Amygdala (tissue), 56 donors: ENCODE measurements at regions not wholly inside any gene's neighbourhood (a gene's known extent, or its start where the extent isn't known, plus 50 kb on each side); places are given as distances from the start of the nearest gene placed in this dataset.

Source experiments
- DNase-seq, 56 donors: peaks; one replicate each; lab custom pipeline; 2025; lab: John Stamatoyannopoulos, UW

DNA sequence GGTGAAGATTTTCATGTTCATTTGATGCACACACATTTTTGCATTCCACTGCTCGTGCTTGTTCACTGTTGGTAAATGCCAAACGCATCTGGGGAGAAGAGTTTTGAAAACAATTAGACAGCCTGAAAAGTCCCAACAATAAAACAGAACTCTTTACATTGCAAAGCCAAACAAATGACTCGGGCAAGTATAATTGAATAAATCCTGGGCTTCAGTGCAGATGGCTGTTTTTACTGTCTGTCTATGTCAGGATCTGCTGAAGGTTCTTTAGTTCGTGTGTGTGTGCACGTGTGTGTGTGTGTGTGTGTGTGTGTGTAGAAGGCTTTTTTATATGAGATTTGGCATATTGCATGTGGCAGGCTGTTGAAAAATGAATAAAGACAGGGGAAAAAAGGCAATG is 277.5 kb upstream of the CDIN1 start:
- DNase-seq = no peak

- no peak for DNase-seq
Measured at GRCh38 chr15:36313021-36313420, 266.4 kb upstream of the CDIN1 start.

- no peak for DNase-seq
Measured at GRCh38 chr15:36313736-36314280, 265.6 kb upstream of the CDIN1 start.

DNA sequence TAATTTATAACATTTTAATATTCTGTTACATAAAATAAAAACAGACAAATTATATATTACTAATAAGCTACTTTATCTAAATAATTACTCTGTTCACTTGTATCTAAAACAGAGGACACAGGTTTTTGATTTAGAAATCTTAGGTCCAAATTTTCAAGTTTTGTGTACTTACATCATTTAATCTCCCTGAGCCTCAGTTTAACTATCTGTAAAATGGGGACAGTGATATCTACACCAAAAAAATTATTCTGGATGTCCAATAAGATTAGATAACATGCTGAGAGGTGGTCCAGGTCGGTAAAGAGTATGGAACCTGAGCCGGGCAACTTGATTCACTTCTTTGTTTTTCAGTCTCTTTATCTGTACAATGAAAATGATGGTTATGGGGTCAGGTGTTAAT is 263.8 kb upstream of the CDIN1 start:
- DNase-seq = no peak

DNA sequence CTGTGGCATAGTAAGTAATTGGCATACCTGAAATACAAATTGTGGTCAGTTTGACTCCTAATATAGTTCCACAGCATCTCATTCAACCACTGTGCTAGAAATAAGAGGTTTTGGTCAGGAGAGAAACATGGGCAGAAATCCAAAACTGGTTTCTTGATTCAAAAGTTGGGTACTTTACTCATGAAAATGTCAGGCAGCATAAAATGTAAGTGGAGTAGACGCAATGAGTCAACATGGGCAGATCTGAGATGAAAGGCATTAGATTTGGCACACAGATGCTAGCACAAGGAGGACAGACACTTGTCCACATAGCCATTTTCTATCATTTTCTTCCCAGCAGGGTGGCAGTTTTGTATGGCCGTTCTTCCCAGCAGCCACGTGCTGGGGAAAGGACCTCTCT is 255.8 kb upstream of the CDIN1 start:
- no peak for DNase-seq

DNA sequence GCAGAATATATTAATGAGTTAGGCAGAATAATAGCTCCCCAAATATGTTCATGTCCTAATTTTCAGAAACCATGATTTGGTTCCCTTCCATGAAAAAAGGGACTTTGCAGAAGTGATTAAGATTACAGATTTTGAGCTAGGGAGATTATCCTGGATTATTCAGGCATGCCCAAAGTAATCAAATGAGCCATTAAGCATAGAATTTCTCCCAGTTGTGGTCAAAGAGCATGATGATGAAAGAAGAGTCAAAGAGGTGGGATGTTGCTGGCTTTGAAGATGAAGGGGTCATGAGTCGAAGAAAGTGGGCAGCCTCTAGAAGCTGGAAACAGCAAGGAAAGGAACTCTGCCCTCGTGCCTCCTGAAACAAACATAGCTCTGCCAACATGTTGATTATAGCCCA is 254.2 kb upstream of the CDIN1 start:
- no peak for DNase-seq

- DNase-seq = no peak
Measured at GRCh38 chr15:36329592-36329991, 249.8 kb upstream of the CDIN1 start.

GRCh38 chr15:36330598-36330997 is 248.8 kb upstream of the CDIN1 start:
- no peak for DNase-seq

DNA sequence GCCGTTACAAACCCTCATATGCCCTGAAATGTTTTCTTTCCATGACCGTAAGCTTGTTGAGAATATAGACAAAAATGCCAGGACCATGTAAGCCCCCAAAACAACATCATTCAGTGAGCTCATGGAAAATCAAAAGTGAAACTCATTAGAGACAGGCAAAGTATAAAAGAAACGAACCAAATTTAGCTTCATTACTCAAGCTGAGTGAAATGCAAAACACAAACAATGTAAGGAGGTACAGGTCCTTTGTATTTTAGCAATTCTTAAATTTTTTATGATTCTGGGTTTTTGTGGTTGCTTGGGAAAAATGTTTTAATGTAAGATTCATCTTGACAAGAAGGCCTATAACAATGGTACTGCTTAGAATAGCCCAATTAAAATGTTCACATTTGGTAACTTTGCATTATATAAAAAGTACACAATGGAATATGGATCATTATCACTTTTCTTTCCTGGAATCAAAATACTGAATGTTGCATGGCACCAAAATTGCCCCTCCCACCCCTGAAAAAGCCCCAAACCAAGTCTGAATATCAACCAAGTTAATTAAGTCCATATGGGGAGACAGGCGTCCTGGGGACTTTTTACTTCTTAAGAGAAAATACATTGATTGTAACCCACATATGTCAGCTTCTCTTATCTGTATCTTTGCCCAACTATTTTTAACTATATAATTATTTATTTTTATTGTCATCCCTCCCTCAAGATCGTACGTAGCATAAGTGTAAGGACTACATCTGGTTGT is 247.7 kb upstream of the CDIN1 start:
- DNase-seq = no peak

DNA sequence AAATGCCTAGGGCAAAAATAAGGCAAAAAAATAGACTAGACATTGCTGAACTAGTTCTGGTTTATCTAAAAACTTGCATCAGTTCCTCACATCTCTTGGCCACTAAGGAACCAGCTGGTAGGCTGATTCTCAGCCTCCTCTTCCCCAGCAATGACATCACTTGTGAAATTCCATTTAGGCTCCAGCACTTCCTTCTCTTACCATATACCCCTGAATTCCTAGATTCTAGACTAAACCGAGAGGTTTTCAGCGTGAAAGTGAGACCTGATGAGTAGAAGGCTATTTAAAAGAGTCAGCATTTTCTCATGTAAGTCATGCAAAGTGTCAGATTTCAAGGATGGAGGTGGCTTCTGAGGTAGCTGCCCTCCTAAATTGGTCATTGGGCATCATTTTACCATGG is 247.1 kb upstream of the CDIN1 start:
- no peak for DNase-seq

DNA sequence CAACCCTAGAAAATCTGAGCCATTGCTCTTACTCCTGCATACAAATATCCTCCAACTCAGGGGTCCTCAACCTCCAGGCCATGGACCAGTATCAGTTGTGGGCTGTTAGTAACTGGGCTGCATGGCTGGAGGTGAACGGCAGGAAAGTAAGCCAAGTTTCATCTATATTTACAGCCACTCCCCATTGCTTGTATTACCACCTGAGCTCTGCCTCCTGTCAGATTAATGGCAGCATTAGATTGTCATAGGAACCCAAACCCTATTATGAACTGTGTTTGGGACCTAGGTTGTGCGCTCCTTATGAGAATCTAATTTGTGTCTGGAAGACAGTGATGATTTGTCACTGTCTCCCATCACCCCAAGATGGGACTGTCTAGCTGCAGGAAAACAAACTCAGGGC is 246.5 kb upstream of the CDIN1 start:
- no peak for DNase-seq

DNA sequence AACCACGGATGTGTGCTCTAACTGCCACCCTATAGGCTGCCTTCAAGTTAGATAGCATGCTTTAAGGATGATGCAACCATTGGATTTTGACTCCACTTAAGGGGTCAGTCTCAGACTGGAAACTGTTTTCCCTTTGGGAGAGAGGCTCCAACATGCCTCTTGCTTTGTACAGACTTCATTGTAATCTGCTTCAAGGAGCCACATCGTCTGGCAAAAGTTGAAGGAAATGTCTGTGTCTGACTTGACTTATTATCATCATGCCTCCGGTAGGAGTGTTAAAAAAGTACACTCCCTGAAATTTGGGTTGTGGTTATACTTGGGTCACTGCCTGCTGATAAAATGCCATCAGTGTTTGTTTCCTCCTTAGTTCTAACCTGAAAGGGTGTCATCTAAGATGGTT is 245.4 kb upstream of the CDIN1 start:
- DNase-seq = no peak

GRCh38 chr15:36335224-36335623 is 244.2 kb upstream of the CDIN1 start:
- DNase-seq = no peak

GRCh38 chr15:36335659-36336058 is 243.8 kb upstream of the CDIN1 start:
- no peak for DNase-seq

GRCh38 chr15:36344887-36345286 is 234.5 kb upstream of the CDIN1 start:
- DNase-seq = no peak

DNA sequence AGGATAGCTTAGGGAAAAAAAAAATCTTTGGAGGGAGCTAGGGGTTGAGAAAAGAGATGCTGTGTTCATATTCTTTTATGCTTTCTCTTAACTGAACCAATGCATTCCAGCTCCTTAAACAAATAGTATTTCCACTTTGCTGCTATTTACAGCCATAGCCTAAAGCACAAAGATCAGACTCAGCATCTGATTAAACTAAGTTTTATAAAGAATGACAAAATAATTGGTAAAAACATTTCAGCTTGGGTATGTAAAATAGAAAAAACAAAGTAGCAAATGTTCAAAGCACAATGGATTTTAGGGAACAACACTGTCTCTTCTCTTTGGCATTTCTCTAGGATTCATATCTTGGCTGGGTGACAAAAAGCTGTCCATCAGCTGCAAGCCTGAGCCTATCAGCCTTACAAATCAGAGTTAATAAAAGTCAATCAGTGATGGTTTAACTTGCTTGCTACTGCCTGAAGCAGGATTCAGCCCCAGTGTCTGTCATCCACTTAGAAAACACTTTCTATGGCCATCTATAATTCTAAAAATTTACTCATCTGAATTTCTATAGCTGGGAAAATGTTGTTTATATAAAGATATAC is 232.1 kb upstream of the CDIN1 start:
- no peak for DNase-seq

DNA sequence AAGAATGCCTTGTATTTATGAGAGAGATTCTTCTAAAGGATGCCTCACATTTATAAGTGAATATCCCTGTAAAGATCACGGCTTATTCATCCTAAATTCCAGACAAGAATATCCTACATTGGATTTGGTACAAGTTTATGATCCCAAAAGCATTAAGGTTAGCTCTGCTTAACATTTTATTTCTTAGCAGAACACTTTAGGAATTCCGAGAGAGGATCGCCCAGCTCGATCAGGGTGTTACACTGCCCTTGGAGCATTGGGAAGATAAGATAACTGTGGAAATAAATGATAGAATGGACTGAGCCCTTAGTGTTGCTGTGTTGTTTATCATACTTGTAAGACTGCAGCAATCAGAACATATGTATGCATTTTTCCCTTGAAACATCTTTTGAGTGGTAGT is 223.0 kb upstream of the CDIN1 start:
- DNase-seq = no peak

DNA sequence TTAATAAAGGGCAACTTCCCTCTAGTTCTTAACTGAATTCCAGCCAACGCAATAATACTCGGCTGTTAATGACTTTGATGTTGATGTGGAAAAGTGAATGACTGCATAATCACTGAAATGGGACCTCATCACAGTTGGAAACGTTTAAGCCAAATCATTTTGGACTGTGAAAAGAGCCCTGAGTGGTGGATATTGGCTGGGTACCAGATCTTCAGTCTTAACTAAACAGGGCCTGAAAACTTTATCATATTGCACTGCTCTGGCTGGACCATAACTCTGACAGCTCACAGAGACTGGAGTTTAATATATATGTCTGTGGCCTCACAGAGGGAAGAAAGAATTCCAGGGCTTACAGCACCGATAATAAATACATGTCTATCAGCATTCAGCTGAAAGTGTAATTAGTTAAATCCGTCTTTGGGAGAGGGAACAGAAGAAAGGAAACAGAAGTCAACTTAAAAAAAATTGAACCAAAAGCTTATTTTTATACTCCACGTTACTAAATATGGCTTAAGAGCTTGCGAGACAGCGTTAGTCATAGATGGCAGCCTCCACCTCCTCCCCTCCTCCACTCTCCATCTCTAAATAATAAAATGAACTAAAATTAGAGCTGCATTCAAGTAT is 222.3 kb upstream of the CDIN1 start:
- peak in 1 of 56 donors; percentile 0 for DNase-seq

- DNase-seq = no peak
Measured at GRCh38 chr15:36358094-36358493, 221.3 kb upstream of the CDIN1 start.

DNA sequence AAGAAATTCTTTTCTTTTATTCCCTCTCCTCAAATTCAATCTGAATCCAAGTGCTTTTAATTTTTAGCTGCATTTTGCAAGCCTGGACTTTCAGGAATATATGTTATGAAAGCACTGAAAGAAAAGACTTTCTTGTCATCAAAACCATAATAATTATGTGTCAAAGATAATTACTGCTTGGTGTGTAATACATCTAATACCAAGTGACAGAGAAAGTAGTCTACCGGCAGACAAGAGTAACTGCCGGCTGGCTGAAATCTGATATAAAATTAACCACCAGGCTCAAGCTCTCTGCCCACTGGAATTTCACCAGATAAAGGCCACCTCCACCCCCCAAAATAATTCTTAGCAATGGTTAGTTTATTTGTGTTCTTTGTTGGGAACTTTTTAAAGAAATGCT is 220.9 kb upstream of the CDIN1 start:
- no peak for DNase-seq

DNA sequence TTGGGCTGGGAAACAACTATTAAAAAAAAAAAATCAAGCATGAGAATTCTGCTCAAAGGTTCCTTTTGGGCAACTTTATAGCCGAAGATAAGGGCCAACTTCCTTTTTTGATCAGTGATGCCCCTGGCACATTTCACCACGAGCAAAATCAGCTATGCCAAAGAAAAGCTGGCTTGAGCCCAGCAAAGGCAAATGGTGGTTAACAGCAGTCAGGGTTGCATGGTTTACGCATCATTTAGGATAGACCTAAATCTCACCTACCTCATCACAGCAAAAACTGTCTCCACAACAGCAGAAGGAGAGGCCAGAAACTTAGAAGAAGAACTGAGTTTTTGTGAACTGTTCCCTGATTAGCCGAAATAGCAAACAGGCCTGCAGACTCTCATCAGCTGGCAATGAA is 220.1 kb upstream of the CDIN1 start:
- no peak for DNase-seq

DNA sequence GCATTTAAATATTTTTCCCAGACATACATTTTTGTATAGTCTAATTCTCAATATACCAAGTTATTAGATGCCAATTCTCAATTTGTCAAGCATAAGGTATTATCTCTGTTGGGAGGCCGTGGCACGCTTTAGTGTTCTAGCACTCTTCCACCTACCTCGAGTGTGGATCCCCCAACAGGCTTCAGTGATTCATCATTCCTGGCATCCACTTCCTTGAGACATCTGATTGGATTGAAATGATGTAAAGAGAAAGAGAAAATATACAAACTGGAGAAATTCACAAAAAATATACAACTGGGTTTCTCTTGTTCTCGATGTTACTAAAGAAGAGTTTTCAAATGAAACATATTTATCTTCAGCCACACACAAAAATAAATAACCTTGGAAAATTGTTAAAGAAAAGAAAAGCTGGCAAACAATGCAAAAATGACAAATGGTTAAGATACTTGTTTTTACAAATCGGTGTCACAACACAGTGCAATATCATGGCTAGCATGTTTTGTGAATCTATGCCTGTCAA is 218.0 kb upstream of the CDIN1 start:
- DNase-seq = no peak
